Hepatocyte (in vitro differentiated cells): ENCODE measurements at regions not wholly inside any gene's neighbourhood (a gene's known extent, or its start where the extent isn't known, plus 50 kb on each side); places are given as distances from the start of the nearest gene placed in this dataset.
"Not testable (repeated sequence)": the region's sequence is repeated elsewhere in the genome, so short reads cannot be mapped to it uniquely, and the experiment has no call there.

ENCODE experiments used
- DNase-seq: peaks from one replicate; pipeline ENCODE4 v3.0.0-alpha.2; 2016; ENCODE audit warnings: low spot score
- H2AFZ ChIP-seq: fragments of 200-600 bp; sonication (generic); 2 replicates; pipeline ENCODE4 v1.6.0; 2016; ENCODE audit warnings: antibody characterized with exemption, mild to moderate bottlenecking
- H3K27ac ChIP-seq: fragments of 200-600 bp; sonication (generic); 2 replicates; pipeline ENCODE4 v1.5.1; 2016; ENCODE audit warnings: mild to moderate bottlenecking
- H3K27me3 ChIP-seq: fragments of 200-600 bp; sonication (generic); 2 replicates; pipeline ENCODE4 v1.6.1; 2016
- H3K36me3 ChIP-seq: fragments of 200-600 bp; sonication (generic); replicated peaks from 2 replicates; pipeline ENCODE4 v1.5.1; 2016; ENCODE audit warnings: low read depth; ENCODE audit not compliant: insufficient read depth
- H3K4me1 ChIP-seq: fragments of 200-600 bp; sonication (generic); 2 replicates; pipeline ENCODE4 v1.5.1; 2016; ENCODE audit warnings: mild to moderate bottlenecking, moderate library complexity; ENCODE audit not compliant: insufficient read depth
- H3K4me2 ChIP-seq: fragments of 200-600 bp; sonication (generic); 2 replicates; pipeline ENCODE4 v1.6.0; 2016
- H3K4me3 ChIP-seq: fragments of 200-600 bp; sonication (generic); 2 replicates; pipeline ENCODE4 v1.5.1; 2016; ENCODE audit warnings: mild to moderate bottlenecking
- H3K79me2 ChIP-seq: fragments of 200-600 bp; sonication (generic); 2 replicates; pipeline ENCODE4 v1.6.0; 2017; ENCODE audit warnings: mild to moderate bottlenecking
- H3K9me2 ChIP-seq: fragments of 200-600 bp; sonication (generic); replicated peaks from 2 replicates; pipeline ENCODE4 v1.6.0; 2017; ENCODE audit warnings: mild to moderate bottlenecking; ENCODE audit not compliant: insufficient read depth
- H3K9me3 ChIP-seq: fragments of 200-600 bp; sonication (generic); 2 replicates; pipeline ENCODE4 v1.5.1; 2016; ENCODE audit warnings: low read depth, mild to moderate bottlenecking
- H4K20me1 ChIP-seq: fragments of 200-600 bp; sonication (generic); 2 replicates; pipeline ENCODE4 v1.6.0; 2016; ENCODE audit warnings: mild to moderate bottlenecking; ENCODE audit not compliant: insufficient read depth, poor library complexity, severe bottlenecking
- CTCF ChIP-seq: fragments of 200-600 bp; sonication (generic); IDR thresholded peaks from 2 replicates; pipeline ENCODE4 v1.5.1; 2016; ENCODE audit warnings: antibody characterized with exemption, mild to moderate bottlenecking; ENCODE audit not compliant: poor library complexity
- EZH2 ChIP-seq: fragments of 200-600 bp; sonication (generic); IDR thresholded peaks from 2 replicates; pipeline ENCODE4 v1.6.1; 2016; ENCODE audit warnings: antibody characterized with exemption, mild to moderate bottlenecking, borderline replicate concordance
- EZH2phosphoT487 ChIP-seq: fragments of 200-600 bp; sonication (generic); IDR thresholded peaks from one replicate; pipeline ENCODE4 v1.6.1; 2018; ENCODE audit warnings: antibody characterized with exemption, mild to moderate bottlenecking, low read depth, moderate library complexity; ENCODE audit not compliant: unreplicated experiment, severe bottlenecking
- WGBS: methylation state at CpG from one replicate; pipeline ENCODE4 v1.1.6; 2016; ENCODE audit warnings: low lambda C conversion rate; ENCODE audit errors: missing lambda C conversion rate; 5-methylcytosine and 5-hydroxymethylcytosine counted together

- peaks cover 4% of the 10 kb centered on the region for H3K27me3 ChIP-seq
- H3K9me3 ChIP-seq, result no peaks in the 10 kb centered on the region
- H3K4me3 ChIP-seq, result no peak overlapping the region
- no peak overlapping the region for H3K27ac ChIP-seq
- H3K9me2 ChIP-seq, result no peaks in the 10 kb centered on the region
- no peak overlapping the region for H2AFZ ChIP-seq
- TF ChIP-seq EZH2phosphoT487 (no peak), CTCF (no peak), EZH2 (no peak)
- 90% methylated on average over 4 of the region's 4 CpGs for WGBS
- DNase-seq, result no peak
- H3K4me2 ChIP-seq, result no peak overlapping the region
- no peaks in the 10 kb centered on the region for H3K36me3 ChIP-seq
- no peaks in the 10 kb centered on the region for H3K4me1 ChIP-seq
- H3K79me2 ChIP-seq, result no peaks in the 10 kb centered on the region
- H4K20me1 ChIP-seq, result no peaks in the 10 kb centered on the region
These were observed 54.7 kb upstream of the SLC1A4 start for GRCh38 chr2:64934530-64934929.

GRCh38 chr2:64936809-64937208, 52.4 kb upstream of the SLC1A4 start:
- no peak for DNase-seq
- Histone ChIP-seq H3K27ac (no peak overlapping the region), H3K4me2 (no peak overlapping the region), H3K36me3 (no peaks in the 10 kb centered on the region), H2AFZ (no peak overlapping the region), H3K4me1 (no peaks in the 10 kb centered on the region), H3K9me3 (no peaks in the 10 kb centered on the region), H4K20me1 (no peaks in the 10 kb centered on the region), H3K79me2 (no peaks in the 10 kb centered on the region), H3K27me3 (peaks cover 4% of the 10 kb centered on the region), H3K4me3 (no peak overlapping the region), H3K9me2 (no peaks in the 10 kb centered on the region)
- TF ChIP-seq EZH2phosphoT487 (no peak), EZH2 (no peak), CTCF (no peak)
- 89% methylated on average over 1 of the region's 1 CpG for WGBS

- not testable (repeated sequence) for H3K79me2 ChIP-seq, H3K4me2 ChIP-seq, H3K36me3 ChIP-seq, H3K4me1 ChIP-seq, H3K9me3 ChIP-seq, H2AFZ ChIP-seq, H3K27me3 ChIP-seq, H3K4me3 ChIP-seq, H3K9me2 ChIP-seq, DNase-seq, H4K20me1 ChIP-seq, H3K27ac ChIP-seq
- 80% methylated on average over 5 of the region's 5 CpGs for WGBS
These were observed 51.9 kb upstream of the SLC1A4 start for GRCh38 chr2:64937314-64937686.

GRCh38 chr2:64937687-64938491, 51.3 kb upstream of the SLC1A4 start:
- no peak for DNase-seq
- Histone ChIP-seq H3K27me3 (peaks cover under 1% of the 10 kb centered on the region), H3K4me3 (no peak overlapping the region)

More at GRCh38 chr2:64937687-64938491, 51.3 kb upstream of the SLC1A4 start:
- H2AFZ ChIP-seq, result no peak overlapping the region
- no peak overlapping the region for H3K27ac ChIP-seq
- H3K4me1 ChIP-seq, result no peaks in the 10 kb centered on the region
- no peaks in the 10 kb centered on the region for H3K9me3 ChIP-seq
- no peaks in the 10 kb centered on the region for H3K79me2 ChIP-seq
- no peaks in the 10 kb centered on the region for H3K36me3 ChIP-seq
- WGBS, result 89% methylated on average over 13 of the region's 13 CpGs
- TF ChIP-seq EZH2phosphoT487 (no peak), EZH2 (no peak), CTCF (no peak)
- no peak overlapping the region for H3K4me2 ChIP-seq
- no peaks in the 10 kb centered on the region for H4K20me1 ChIP-seq
- no peaks in the 10 kb centered on the region for H3K9me2 ChIP-seq
